ENCODE measurements at regions not wholly inside any gene's neighbourhood (a gene's known extent, or its start where the extent isn't known, plus 50 kb on each side); places are given as distances from the start of the nearest gene placed in this dataset.
"Not testable (repeated sequence)": the region's sequence is repeated elsewhere in the genome, so short reads cannot be mapped to it uniquely, and the experiment has no call there.

DNA sequence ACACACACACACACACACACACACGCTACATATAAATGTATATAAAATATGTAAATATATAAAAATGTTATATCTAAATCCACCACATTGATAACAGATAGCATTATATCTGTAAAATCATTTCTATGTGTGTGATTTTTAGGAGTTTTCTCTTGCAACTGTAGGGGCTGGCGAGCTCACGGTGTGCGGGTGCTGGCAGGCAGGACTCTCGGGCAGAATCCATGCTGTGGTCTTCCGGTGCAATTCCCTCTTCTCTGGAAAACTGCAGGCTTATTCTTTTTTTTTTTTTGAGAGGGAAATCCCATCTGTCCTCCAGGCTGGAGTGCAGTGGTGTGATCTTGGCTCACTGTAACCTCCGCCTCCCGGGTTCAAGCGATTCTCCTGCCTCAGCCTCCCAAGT is 205.8 kb downstream of the NPIPB11 start:
- DNase-seq (ENCODE audit: low spot score): not testable (repeated sequence)

DNA sequence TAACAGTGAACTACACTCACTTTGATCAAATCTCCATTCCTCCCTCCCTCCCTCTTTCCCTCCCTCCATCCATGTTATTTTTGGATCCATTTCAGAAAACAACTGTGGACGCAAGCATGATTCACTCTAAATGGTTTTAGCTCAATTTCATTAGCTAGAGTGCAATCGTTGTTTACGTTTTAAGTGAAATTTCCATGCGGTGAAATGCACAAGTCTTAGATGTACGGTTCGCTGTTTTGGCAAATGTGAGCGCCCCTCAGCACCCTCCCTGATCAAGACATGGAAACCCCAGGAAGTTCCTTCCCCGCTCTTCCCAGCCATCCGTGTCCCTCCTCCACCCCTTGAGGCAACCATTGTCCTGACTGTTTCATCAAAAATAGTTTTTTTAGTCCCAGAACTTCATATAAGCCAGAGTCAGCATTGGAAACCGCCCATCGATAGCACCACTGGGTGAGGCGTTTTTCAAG is 206.3 kb downstream of the NPIPB11 start:
- DNase-seq (ENCODE audit: low spot score): not testable (repeated sequence)

DNA sequence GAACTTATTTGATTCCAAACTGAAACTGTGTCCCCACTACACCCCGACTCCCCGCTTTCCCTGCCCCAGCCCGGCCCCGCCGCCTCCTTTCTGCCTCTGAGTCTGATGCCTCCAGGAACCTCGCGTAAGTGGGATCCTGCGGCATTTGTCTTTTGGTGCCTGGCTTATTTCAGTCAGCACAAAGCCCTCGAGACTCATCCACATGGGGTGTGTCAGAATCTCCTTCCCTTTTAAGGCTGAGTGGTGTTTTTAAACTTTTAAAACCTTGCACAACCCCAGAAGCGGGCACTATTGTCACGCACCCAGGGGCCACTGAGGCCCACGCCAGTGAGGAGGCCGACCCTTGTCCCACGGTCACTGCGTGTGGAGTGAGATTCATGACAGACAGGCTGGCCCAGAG is 206.9 kb downstream of the NPIPB11 start:
- DNase-seq (ENCODE audit: low spot score): not testable (repeated sequence)

DNA sequence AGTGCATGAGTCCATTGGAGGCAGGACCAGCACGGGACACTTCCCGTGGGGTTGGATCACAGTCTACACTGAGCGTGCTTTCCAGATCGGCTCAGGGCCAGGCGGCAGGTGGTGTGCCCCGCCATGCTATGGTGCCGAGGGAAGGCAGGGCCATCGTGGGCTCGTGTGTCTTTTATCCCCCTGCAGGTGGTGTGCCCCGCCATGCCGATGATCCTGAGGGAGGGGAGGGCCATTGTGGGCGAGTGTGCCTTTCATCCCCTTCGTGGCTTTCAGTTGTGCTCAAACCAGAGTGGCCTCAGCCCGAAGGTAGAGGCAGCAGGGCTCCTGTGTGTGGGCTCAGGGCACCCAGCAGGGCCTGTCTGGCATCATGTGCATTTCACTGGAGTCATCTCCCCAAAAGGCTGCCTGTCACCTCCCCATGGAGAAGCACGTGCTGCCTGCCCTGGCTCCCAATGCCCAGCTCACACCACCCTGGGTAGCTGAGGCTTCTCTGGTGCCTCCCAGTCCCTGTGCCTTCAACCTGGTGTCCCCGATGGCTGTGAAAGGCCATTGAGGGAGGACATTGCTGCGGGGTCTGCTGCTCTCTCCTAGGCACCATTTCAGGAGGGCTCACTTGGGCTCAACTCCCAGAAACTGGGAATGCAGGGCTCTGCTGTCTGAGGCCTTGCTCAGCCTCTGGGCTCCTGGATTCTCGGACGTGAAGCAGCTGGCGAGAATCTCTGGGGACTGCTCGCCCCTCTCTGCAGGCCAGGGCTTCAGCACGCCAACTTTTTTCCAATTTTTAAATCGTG is 207.6 kb downstream of the NPIPB11 start:
- no peak for DNase-seq (ENCODE audit: low spot score)

DNA sequence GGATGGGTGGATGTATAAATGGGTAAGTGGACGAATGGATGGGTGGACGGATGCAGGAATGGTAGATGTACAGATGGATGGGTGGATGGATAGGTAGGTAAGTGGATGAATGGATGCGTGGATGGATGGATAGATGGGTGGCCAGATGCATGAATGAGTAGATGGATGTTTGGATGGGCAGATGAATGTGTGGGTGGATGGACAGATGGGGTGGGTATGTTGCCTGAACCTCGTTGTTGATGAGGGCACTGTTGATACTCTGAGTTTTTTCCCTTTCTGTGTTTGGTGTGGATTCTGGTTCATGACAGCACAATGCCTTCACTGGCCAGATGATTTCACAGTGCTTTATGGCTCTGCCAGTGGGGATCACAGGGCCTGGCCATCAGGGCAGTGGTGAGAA is 208.3 kb downstream of the NPIPB11 start:
- no peak for DNase-seq (ENCODE audit: low spot score)

DNA sequence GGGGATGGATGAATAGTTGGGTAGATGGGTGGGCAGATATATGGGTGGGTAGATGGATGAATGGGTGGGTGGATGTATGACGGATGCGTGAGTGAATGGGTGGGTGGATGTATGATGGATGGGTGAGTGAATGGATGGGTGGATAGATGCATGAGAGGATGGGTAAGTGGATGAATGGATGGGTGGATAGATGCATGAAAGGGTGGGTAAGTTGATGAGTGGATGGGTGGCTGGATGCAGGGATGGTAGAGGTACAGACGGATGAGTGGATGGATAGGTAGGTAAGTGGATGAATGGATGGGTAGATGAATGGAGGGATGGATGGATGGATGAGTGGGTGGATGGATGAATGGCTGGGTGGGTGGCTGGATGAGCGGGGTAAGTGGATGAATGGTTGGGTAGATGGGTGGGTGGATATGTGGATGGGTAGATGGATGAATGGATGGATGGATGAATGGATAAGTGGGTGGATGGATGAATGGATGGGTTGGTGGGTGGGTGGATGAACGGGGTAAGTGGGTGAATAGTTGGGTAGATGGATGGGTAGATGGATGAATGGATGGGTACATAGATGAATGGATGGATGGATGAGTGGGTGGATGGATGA is 208.9 kb downstream of the NPIPB11 start:
- DNase-seq (ENCODE audit: low spot score): not testable (repeated sequence)

DNA sequence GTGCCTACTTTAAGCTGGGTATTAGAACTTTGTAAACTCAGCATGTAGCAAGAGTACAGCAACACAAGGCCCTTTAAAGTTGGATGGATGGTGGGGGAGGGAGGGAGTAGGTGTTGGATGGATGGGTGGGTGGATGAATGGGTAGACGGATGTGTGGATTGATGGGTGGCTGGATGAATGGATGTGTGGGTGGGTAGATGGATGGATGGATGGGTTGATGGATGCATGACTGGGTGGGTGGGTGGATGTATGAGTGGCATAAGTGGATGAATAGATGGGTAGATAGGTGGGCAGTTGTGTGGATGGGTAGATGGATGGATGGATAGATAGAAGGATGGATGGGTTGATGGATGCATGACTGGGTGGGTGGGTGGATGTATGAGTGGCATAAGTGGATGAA is 209.8 kb downstream of the NPIPB11 start:
- not testable (repeated sequence) for DNase-seq (ENCODE audit: low spot score)

DNA sequence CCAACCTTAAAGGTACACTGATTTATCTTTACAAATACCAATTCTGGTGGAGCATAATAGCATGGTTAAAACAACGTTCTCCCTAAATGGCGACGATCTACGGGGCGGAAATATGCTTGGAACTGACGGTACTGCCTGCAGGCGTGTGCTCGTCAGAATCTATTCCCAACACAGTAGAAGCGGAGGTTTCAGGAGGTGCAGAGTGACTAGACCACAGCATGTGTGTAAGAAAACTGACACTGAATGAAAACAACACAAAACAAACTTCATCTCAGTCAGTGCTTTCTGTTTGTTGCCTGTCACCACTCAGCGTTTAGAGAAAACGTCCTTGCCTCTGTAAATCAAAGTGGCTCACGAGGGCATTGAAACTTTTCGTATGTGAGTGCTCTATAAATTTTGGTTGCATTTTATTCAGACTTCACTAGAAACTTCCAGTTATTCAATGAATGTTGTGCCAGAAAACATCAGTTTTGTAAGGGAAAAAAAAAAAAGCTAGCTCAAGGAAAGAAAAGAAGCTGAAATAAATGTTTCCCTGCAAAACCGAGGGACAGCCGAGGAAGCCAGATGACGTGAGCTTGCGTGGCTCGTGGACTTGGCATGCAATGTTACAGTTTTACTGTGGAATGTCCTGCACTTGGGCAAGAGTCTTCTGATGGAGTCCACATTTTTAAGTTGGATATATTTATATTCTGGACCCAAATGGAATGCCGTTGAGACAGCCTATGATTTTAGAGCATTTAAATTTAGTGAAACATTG is 210.4 kb downstream of the LAT start:
- DNase-seq (ENCODE audit: low spot score): not testable (repeated sequence)

- DNase-seq (ENCODE audit: low spot score): not testable (repeated sequence)
These were observed 209.5 kb downstream of the LAT start for GRCh38 chr16:29194185-29194844.

- not testable (repeated sequence) for DNase-seq (ENCODE audit: low spot score)
These were observed 208.8 kb downstream of the LAT start for GRCh38 chr16:29193634-29194033.

DNA sequence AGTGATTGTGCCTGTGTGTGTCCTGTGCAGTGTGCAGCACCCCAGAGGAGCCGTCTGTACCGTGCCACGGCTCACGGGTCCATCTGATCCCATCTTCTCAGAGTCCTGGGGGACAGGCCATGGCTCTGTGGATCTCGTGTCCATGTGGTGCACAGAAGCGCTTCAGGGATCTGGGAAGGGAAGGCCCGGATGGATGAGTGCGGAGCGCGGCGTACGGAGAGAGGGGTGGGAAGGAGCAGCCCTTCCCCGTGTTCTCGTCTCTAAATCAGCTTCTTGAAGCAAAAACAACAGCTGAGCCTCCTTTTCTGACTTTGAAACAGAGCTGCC is 208.4 kb downstream of the LAT start:
- DNase-seq (ENCODE audit: low spot score): not testable (repeated sequence)

- DNase-seq (ENCODE audit: low spot score): no peak
These were observed 207.7 kb downstream of the LAT start for GRCh38 chr16:29192329-29193247.

- DNase-seq (ENCODE audit: low spot score): not testable (repeated sequence)
These were observed 206.9 kb downstream of the LAT start for GRCh38 chr16:29191636-29192180.

- DNase-seq (ENCODE audit: low spot score): not testable (repeated sequence)
These were observed 205.9 kb downstream of the LAT start for GRCh38 chr16:29190553-29191431.

- DNase-seq (ENCODE audit: low spot score): not testable (repeated sequence)
These were observed 204.0 kb downstream of the LAT start for GRCh38 chr16:29188806-29189205.

DNA sequence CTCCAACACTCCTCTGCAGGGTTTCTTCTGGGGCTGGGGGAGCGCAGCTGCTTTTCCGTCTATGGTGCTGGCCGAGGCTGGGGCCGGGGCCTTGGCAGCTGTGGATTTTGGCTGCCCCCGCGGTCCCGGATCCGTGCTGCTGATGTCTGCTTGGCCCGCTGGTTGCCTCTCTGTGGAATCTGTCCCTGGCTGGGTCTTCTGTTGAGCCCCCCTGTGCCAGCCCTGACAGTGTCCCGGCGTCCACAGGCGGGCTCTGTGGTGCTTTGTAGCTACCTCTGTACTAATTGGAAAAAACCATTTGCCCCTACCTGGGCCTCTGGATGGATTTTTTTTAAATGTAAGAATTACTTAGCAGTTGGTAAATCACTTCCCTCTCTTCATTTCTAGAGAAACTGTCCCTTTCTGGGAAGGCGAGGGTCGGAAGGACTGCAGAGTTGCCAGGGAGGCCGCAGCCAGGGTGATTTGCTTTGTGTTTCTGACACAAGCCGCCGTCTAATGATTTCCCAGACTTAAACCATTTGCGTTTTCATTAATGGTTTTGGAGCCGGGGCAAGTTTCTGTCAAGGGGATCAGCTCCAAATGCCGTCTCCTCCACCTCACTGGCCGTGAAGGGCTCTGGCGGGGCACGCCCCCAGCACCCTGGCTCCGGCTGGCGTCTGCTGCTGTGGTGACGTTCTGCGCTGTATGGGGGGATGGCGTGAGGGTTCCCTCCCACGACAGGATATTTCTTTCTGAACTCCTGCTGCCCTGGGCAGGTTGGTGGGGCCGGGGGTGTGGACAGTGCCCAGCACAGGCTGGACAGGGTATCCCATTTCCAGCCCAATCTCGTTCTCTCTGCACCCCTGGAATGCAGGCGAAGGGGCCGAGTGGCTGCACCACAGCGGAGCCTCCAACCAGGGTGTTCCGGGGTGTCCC is 201.7 kb downstream of the LAT start:
- not testable (repeated sequence) for DNase-seq (ENCODE audit: low spot score)

DNA sequence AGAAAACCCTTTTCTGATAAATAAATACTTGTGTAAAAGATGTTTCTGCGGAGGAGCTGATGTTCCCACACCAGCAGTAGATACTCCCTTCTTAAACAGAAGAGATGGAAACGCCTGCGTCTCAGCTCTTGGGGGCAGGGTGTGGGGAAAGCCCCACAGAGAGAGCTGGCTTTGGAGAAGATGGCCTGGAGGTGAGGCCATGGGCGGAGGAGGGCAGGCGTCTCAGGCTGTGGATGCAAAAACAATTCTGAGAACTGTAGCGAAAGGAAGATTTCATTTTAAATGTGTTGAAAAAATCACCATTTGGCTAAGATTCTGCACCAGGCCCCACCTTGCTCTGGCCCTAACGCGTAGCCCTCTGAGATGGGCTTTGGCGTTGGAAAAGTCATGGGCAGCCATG is 201.0 kb downstream of the LAT start:
- not testable (repeated sequence) for DNase-seq (ENCODE audit: low spot score)

GRCh38 chr16:29184738-29185438 is 200.0 kb downstream of the LAT start:
- peak; percentile 14 for DNase-seq (ENCODE audit: low spot score)

All from HT-29 (cell line).